NB4 (cell line): ENCODE measurements at regions not wholly inside any gene's neighbourhood (a gene's known extent, or its start where the extent isn't known, plus 50 kb on each side); places are given as distances from the start of the nearest gene placed in this dataset.

ENCODE experiments used
- CTCF ChIP-seq: IDR thresholded peaks from one replicate; pipeline ENCODE4 v1.5.1; 2012; ENCODE audit warnings: low read depth, low read length
- POLR2A ChIP-seq: IDR thresholded peaks from 2 replicates; pipeline ENCODE4 v1.6.1; 2011; ENCODE audit warnings: mild to moderate bottlenecking; ENCODE audit not compliant: insufficient read length; ENCODE audit errors: extremely low read depth

GRCh38 chr6:22001396-22002027 is 295.3 kb downstream of the PRL start:
- no peak for TF ChIP-seq CTCF
- no peak for TF ChIP-seq POLR2A
